Omental fat pad (tissue), 3 donors: ENCODE measurements at regions not wholly inside any gene's neighbourhood (a gene's known extent, or its start where the extent isn't known, plus 50 kb on each side); places are given as distances from the start of the nearest gene placed in this dataset.

Source experiments
- ATAC-seq: fragments of 150-250 bp; one replicate; pipeline ENCODE4 v1.9.1; 2016; ENCODE audit warnings: mild to moderate bottlenecking, moderate library complexity; ENCODE audit not compliant: low FRiP score
- DNase-seq: peaks from one replicate; pipeline ENCODE4 v3.0.0-alpha.2; 2019; ENCODE audit warnings: low spot score
- CTCF ChIP-seq, 3 donors: fragments of 450-650 bp; IDR thresholded peaks; one replicate each; pipeline ENCODE4 v1.5.1; 2016 to 2017; ENCODE audit warnings: antibody characterized with exemption in 3 of 3, mild to moderate bottlenecking in 3 of 3, moderate library complexity in 2 of 3

GRCh38 chr6:150661216-150662007 is 61.7 kb downstream of the PLEKHG1 start:
- TF ChIP-seq CTCF (IDR thresholded peaks at IDR 0.05), result no peak
- ATAC-seq, result no peak
- no peak for DNase-seq

GRCh38 chr6:150662814-150663213 is 63.1 kb downstream of the PLEKHG1 start:
- no peak for DNase-seq
- TF ChIP-seq CTCF (IDR thresholded peaks at IDR 0.05), result no peak
- ATAC-seq, result no peak

- no peak for DNase-seq
- ATAC-seq, result no peak
- TF ChIP-seq CTCF (IDR thresholded peaks at IDR 0.05), result no peak
Measured at GRCh38 chr6:150664091-150664490, 64.4 kb downstream of the PLEKHG1 start.

DNA sequence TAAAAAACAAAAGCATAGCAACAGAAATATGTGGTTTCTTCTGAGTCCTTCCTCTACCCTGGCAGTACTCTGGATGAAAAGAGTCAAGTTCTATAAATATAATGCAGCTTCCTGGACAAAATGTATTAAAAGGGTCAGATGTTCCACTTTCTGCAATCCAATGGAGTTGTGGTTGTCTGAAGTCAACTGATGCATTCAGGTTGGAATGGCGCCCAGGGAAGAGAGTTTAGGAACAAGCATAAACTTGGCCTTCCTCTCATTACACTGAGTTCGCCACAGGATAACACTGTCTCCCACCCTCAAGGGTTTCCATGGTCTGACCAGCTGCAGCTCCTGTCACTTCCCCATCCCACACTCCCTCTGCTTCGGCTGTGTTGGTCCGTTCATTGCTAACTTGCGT is 66.4 kb downstream of the PLEKHG1 start:
- peak; percentile 37 for ATAC-seq
- TF ChIP-seq CTCF (IDR thresholded peaks at IDR 0.05), result no peak
- no peak for DNase-seq

GRCh38 chr6:150667359-150667758 is 67.7 kb downstream of the PLEKHG1 start:
- TF ChIP-seq CTCF (IDR thresholded peaks at IDR 0.05), result no peak
- no peak for DNase-seq
- no peak for ATAC-seq

DNA sequence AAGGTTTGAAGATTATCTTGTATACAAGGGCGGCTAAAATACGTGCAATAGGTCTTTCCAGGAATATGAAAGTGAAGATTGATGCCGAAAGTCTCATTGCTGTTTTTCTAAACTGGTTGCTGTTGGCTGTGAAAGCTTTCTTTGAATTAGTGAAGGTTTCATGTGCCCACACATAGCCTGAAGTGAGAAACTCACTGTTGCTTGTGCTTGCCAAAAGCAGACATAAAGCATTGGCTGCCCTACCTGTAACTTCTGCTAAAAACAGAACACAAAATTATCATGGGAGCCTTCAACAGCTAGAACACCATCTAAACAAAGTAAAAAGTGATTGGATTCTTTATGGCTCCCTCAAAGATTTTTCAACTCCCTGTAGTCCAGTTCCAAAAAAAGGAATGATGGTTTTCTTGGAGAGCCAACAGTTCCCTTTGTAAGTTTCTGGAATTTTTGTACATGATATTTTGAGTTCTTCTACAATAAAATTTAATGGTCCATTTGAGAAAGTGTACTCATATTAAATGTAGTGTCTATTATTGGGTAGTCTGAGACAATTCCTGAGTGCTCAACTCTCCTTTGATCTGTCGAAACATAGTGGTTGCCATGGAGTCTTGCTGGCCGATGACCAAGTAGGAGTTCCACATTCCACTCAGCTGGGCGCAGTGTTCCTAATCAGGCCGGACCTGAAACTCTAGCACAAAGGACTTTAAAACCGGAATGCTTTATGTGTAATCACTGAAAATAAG is 68.5 kb downstream of the PLEKHG1 start:
- ATAC-seq, result peak; percentile 90
- no peak for TF ChIP-seq CTCF (IDR thresholded peaks at IDR 0.05)
- DNase-seq, result peak; percentile 89

GRCh38 chr6:150668900-150669302 is 69.2 kb downstream of the PLEKHG1 start:
- TF ChIP-seq CTCF (IDR thresholded peaks at IDR 0.05), result no peak
- ATAC-seq (no peak), DNase-seq (no peak)
